HG02840 (cell line): ENCODE measurements at regions not wholly inside any gene's neighbourhood (a gene's known extent, or its start where the extent isn't known, plus 50 kb on each side); places are given as distances from the start of the nearest gene placed in this dataset.
"Not testable (repeated sequence)": the region's sequence is repeated elsewhere in the genome, so short reads cannot be mapped to it uniquely, and the experiment has no call there.

ENCODE experiments used
- ATAC-seq: cut with Tn5 transposase; IDR thresholded peaks from one replicate; pipeline ENCODE4 v1.9.1; 2021; ENCODE audit warnings: mild to moderate bottlenecking, moderate library complexity, moderate number of reproducible peaks; ENCODE audit not compliant: unreplicated experiment, low FRiP score

DNA sequence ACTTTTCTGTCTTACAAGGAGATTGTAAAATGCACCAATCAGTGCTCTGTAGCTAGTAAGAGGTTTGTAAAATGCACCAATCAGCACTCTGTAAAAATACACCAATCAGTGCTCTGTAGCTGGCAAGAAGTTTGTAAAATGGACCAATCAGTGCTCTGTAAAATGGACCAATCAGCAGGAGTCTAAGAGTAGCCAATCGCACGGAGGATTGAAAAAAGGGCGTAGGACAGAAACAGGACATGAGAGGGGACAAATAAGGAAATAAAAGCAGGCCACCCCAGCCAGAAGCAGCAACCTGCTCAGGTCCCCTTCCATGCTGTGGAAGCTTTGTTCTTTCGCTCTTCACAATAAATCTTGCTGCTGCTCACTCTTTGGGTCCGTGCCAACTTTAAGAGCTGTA lies 199.1 kb upstream of the TRPC7 start:
- ATAC-seq: not testable (repeated sequence)

DNA sequence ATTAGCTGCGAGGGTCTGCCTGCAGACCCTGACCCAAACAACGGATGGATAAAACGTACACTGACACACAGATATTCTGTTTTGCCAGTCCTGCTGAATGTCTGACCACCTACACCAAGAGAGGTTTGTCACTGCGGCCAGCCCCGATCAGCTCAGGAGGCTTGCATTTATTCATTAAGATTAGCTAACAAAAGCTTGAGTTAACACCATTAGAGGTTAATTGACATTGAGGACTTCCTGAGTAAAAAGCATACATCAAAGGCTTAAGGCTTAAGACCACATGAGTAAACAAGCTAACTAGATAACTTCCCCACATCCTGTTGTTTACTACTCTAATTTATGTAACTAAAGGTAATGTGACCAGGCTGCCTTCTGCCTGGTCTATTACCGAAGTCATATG lies 198.1 kb upstream of the TRPC7 start:
- no peak for ATAC-seq

DNA sequence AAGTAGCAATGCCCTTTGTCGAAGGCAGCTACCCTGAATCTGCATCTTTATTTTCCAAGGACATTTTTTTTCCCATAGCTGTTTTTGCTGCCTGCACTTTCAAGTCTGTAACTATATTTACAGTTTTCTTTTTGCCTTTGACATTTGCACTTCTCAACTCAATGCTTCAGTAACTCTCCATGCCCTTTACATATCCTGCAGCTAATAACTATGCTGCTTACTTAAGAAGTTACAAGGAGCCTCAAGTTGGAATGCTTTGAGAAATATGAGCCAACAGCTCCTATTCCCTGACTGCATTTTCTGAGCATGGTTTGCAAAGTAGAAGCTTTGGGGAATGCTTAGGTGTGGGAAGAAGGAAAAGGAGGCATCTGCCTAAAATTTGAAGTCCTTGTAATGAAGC lies 194.8 kb upstream of the TRPC7 start:
- no peak for ATAC-seq

DNA sequence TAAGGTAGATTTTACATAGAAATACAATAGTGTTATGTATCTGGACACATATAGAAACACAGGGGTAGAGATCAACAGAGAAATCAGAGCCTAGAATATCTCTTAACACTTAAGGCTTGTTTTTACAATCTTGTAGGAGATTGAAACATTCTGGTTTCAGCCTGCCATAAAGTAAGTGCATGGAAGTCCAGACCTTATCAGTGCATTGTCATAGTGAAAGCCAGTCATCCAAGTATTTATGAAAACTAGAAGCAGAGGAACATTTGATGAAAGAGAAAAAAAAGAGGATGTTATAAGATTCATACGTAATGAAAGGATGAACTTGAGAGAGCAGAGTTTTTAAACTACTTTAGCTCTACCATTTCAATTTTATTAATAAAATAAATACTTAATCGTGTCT lies 194.3 kb upstream of the TRPC7 start:
- ATAC-seq: no peak

DNA sequence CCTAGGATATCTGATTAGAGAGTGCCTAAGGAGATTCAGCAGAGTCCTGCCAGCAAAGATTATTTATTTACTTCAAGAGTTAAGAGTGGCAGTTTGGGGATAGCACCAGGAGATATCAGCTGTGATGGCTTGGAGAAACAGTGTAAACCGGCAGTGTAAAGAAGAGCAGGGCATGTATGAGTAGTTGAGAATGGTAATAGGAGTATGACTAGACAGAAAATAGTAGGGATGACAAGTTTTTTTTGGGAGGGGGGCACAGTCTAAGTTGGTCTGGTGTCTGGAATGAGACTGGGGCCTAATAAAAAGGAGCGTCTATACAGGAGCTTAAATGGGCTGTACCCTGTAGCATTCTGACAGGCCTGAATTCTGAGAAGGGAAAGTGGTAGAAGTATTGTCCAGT lies 181.8 kb upstream of the TRPC7 start:
- ATAC-seq: not testable (repeated sequence)

DNA sequence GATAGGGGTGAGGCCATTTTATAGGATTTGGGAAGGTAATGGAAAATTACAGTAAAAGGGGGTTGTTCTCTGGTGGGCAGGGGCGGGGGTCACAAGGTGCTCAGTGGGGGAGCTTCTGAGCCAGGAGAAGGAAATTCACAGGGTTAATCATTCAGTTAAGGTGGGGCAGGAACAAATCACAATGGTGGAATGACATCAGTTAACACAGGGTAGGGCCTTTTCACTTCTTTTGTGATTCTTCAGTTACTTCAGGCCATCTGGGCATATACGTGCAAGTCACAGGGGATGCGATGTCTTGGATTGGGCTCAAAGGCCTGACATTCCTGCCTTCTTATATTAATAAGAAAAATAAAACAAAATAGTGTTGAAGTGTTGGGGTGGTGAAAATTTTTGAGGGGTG lies 181.1 kb upstream of the TRPC7 start:
- not testable (repeated sequence) for ATAC-seq

DNA sequence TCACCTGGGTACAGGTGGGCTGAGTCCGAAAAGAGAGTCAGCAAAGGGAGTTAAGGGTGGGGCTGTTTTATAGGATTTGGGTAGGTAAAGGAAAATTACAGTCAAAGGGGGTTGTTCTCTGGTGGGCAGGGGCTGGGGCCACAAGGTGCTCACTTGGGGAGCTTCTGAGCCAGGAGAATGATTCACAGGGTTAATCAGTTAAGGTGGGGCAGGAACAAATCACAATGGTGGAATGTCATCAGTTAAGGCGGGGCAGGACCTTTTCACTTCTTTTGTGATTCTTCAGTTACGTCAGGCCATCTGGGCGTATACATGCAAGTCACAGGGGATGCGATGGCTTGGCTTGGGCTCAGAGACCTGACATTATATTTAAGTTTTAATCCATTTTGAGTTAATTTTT lies 179.7 kb upstream of the TRPC7 start:
- ATAC-seq: not testable (repeated sequence)

DNA sequence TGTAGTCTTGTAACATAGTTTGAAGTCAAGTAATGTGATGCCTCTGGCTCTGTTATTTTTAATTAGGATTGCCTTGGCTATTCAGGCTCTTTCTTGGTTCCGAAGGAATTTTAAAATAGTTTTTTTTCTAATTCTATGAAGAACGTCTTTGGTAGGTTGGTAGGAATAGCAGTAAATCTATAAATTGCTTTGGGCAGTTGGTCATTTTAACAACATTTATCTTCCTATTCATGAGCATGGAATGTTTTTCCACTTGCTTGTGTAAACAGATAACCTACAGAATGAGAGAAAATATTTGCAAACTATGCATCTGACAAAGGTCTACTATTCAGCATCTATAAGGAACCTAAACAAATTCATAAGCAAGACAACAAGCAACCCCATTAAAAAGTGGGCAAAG lies 173.2 kb upstream of the TRPC7 start:
- no peak for ATAC-seq

DNA sequence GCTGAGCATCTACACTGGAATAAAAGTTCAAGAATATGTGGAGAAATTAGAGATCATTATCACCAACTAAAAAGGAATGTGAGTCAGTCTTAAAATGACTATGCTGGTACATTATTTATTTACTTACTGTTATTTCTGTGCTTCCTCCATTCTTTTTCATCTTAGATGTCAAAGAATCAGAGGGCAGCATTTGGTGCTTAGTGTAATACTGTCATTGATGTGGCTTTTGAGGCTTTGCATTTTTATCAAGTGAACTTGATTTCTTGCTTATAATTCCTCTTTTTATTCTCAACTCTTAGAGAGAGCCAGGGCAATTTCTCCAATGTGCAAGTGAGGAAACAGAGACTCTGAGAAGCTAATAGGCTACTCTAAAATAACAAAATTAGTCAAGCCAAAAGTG lies 163.7 kb upstream of the TRPC7 start:
- ATAC-seq: no peak

DNA sequence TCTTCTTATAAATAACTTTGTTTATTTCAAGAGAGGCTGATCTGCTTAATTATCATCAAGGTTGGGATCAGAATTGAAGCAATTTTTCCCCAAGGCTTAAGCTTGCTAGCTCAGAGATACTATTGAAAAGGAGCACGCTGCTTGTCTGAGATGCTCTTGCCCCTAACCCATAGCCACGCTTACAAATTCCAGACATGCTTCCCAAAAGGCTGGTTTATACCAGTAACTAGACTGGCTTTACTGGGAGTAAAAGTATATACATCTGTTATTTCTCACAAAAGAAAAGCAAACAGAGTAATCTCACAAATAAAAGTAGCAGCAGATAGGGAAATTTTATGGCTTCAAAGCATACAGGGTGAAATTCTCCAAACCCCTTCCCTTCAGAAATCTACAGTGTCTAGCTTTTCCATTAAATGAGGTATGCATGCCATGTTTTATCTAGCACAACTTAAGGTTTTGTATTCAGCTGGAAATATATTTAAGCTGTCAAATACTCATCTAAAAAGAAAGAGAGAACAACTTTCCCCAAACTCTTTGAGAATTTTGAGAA lies 163.2 kb upstream of the TRPC7 start:
- no peak for ATAC-seq

DNA sequence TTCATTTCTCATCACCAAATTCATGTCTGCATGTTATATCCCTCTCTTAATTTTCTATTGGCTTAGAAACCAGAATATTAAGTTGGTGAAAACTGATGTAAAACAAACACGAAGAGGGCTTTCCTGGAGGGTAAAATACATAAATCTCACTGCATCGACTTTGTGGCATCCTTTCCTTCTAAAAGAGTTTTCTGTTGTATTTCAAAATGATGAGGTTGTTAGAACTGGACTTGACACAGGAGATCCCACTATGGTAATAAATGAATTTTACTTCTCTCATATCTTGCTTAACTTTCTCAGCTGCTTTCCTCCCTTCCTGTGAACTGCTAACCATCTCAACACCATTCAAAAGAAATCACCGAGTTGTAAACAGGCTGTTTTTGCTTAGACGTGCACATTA lies 162.0 kb upstream of the TRPC7 start:
- no peak for ATAC-seq

DNA sequence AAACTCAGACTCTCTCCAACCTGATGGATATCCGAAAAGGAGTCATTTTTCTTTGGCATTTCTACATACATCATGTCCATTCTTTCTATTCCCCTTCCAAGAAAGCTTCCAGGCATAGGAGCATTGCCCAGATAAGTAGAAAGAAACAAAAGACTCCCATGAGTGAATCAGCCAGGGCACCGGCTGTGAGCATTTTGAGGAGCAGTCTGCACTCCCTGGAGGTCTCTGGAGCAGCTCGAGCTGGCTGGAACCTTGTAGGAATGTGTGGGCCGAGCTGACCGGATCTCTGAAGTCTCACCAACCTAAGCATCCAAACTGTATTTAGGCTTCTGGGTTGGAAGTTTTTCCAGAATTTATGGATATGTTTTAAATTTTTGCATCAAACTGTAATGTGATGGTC lies 161.4 kb upstream of the TRPC7 start:
- no peak for ATAC-seq

DNA sequence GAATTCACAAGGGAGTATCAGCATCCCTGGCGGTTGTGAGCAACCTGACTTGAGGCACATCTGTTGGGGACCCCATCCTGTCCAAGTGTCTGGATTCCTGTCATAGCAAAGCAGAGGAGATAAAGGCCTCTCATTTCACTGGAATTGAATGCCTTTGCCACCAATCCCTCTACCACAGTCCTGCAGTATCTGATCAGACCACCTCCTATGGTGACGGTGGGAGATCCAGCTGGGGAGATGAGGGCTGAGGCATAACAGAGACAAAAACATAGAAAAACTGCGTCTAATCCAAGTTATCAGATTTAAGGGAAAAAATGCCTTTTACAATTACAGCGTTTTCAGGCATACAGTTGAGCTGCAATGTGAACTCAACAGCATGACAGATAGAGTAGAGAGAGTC lies 160.7 kb upstream of the TRPC7 start:
- ATAC-seq: no peak

DNA sequence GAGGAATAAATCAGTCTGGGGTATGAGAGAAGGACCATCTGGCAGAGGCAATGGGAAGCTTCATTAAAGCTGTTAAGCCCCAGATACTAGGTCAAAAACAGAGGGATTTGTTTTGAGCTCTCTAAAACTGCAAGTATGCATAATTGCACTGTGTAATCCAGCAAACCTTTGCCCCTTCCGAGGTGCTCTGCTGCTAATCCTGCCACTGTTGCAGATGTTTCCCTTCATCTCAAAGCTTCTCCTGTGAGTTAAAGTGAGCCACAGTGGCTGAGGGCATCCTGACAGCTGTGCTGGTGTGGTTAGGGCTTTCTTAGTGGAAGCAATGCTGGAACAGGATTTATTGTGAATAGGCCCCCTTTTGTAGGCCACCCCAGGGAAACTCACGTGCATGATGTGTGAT lies 160.3 kb upstream of the TRPC7 start:
- ATAC-seq: no peak

DNA sequence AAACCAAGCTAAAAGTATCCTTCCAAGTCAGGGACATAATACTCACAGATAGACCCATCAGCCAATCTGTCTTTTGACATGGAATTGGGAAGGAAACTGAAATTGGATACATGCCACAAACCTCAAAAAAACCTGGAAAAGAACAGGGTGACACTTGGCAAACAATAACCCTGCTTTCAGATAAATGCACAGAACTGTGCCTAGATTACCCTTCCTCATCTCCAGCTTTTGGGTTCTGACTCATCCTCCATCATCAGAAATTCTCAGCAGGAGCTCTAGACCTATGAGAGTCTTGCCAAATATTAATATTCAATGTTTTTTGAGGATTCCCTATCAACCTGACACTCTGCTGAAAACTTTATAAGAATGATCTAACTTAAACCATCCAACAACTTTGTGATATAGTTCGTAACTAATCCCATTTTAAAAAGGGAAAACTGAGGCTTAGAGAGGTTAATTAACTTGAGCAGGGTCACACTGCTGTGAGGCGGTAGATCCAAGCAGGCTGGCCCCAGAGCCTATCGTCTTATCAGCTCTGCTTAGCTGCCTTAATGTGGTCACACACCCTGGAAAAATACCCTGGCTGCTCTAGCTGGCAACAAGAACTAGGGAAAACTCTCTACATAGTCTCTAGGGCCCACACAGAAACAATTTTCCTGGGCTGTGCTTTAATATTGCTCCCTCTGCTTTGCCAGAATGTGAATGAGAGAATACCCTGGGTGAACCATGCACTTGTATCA lies 157.0 kb upstream of the TRPC7 start:
- ATAC-seq: no peak

DNA sequence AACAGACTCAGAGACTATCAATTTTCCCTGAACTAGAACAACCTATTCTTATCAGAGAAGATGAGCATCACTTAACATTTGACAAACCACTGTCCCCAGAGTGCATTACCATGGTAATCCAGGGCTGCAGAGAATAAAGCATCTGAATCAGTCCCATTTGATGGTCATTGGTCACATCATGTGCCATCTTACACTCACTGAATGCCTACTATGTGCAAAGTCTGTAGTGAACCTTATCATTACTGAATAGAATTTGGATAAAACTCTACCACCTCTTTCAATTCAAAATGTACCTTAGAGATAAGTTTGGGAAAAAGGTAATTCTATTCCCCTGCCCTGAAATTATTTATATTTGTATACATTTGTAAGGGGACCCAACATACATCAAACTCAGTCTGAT lies 156.4 kb upstream of the TRPC7 start:
- ATAC-seq: no peak

DNA sequence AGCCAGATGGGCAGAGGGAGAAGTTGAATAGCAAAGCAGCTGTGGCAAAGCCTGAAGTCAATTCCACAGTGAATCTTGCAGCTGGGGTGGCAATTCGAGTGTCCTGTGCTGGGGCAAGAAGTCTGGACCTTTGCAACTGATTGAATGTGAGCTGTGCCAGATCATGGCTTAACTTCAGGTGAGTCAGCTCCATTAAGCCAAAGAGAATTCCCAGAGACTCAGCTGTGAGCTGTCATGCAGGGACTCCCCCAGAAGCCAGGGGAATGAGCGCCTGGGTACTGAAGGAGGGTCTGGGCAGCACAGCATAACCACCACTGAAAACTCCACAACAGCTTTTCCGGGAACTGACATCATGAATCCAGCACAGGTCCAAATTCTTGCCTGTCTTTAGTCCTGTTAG lies 153.5 kb upstream of the TRPC7 start:
- ATAC-seq: no peak

DNA sequence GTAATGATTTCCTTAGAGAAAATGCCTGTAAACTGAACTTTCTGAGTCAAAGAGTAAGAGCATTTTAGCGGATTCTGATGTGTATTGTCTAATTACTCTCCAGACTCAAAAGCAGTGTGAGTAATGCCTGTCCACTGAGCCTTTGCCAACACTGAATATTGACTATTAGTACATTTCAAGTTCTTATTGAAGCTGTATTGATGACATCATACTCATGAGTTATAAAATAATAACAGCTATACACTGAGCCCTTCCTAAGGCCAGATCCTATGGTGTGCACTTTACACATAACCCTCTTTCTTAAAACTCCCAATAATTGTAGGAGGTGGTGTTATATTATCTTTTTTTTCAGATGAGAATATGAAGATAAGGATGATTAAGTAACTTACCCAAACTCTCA lies 152.8 kb upstream of the TRPC7 start:
- no peak for ATAC-seq

DNA sequence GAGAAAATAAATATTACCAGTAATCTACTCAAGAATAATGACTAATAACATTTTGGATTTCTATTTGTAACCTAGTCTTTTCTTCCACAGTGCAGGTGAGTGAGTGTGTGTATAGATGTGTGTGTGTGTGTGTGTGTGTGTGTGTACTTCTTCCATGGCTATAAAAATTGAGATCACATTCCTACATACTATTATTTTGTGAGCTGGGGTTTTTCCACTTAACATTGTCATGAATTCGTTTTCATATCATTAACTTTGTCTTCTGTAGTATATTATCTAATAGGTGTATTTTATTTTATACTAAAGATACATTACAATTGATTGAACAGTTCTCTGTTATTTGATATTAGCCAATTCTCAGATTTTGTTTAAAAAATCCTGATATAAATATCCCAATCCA lies 152.4 kb upstream of the TRPC7 start:
- no peak for ATAC-seq

DNA sequence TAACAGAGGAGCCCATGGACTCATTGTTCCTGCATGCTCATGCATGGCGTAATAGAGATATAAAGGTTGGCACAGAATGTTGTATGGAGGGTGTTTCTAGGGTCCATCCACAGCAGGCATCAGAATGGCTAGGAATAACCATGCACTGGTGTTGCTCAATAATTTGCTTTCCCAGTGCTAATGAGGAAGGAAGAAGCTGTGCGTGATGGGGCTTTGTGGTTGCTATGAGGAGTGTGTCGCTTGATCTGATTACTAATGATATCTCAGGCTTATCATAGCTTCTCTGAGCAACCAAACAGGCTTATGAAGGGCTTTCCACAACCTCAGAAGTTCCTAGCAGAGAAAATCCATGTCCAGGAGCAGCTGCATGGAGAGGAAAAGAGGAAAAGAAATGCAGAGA lies 151.3 kb upstream of the TRPC7 start:
- ATAC-seq: no peak

DNA sequence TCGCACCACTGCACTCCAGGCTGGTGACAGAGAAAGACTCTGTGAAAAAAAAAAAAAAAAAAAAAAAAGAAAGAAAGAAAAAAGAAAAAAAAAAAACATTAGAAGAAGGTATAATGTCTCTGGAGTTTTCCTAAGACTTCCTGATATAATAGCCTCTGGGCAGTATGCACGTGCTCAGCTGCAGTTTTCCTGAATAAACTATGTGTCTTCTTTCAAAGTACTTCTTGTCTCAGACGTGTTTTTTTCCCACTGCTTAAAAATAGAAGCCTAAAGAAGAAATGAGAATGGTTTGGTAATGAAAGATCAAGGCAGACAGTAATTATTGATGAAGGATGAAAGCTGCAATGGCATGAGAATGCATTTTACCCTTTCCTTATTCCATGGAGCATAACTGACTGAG lies 148.1 kb upstream of the TRPC7 start:
- ATAC-seq: no peak

DNA sequence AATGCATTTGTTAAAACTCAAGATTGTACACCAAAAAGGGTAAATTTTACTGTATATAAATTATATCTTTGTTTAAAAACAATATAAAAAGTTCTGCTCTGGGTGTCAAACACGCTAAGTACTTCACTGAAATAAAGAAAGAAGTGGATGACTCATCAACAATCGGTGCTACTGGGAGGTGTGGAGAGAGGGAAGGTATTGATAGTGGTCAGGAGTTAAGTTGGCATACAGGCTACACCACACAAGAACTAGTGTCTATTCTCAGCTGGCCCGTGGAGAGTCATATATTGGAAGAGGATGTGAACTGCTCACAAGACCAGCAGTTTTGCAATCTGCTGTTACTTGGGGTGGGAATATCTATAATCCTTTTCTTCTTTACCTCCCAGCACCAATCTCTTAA lies 145.7 kb upstream of the TRPC7 start:
- ATAC-seq: no peak

DNA sequence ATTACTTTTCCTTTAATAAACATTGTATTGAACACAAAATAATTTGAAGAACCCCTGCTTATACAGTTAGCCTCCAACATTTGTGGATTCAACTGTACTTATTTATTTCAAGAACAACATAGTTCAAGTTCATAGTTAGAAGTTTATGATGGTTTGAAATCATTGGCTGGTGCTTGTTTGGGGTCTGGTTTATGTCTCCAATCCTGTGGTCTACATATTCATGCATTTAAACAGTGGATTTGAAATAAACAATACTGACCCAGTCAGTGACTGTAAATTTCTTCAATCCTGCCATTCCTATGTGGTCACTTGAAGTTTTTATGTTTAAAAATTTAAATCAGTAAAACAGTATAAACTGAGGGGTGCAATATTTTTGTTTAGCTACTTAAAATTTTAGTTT lies 145.1 kb upstream of the TRPC7 start:
- ATAC-seq: no peak
